ENCODE measurements at regions not wholly inside any gene's neighbourhood (a gene's known extent, or its start where the extent isn't known, plus 50 kb on each side); places are given as distances from the start of the nearest gene placed in this dataset.
"Not testable (repeated sequence)": the region's sequence is repeated elsewhere in the genome, so short reads cannot be mapped to it uniquely, and the experiment has no call there.

DNA sequence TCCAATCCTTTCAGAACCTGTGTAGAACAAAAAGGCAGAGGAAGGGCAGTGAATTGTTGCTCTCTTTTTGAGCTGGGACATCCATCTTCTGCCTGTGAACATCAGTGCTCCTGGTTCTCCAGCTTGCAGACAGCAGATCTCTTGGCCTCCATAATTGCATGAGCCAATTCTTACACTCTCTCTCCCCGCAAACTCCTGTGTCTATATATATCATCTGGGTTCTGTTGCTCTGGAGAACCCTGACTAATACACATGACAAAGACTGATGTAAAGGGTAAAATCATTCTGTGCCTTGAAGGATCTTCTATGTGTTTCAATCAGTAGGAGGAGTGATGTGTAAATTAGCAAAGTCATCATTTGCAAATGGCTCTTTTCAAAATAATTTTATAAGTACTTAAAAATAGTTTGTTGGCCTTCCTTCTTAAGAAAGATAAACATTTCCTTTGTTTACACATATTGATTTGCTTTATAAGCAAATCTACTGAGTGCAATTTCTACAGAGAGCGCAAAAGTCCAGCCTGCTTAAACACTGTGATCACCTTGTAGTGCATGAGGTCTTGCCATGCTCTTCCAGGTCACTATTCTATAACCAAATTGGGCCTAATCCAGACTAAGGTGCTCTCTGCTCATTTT is 154.9 kb upstream of the ANKRD28 start:
- DNase-seq, result no peak

DNA sequence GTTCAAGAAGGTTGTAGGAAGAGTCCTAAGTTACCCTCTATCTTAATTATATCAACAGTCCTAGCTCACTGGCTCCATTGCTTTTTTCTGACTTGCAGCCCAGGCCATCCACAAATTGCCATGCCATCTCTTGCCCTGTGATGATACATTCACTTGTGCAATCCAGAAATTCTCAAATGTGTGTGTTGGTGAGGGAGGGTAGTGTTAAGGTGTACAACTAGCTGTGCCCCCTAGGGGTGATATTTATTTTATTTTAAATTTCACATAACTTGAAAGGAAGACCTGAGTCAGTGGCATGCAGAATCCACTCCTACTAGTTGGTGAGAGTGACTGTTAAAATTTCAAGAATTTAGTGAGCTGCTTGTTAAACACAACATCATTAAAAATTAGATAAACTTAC is 156.1 kb upstream of the ANKRD28 start:
- DNase-seq, result peak; percentile 42 to 57

DNA sequence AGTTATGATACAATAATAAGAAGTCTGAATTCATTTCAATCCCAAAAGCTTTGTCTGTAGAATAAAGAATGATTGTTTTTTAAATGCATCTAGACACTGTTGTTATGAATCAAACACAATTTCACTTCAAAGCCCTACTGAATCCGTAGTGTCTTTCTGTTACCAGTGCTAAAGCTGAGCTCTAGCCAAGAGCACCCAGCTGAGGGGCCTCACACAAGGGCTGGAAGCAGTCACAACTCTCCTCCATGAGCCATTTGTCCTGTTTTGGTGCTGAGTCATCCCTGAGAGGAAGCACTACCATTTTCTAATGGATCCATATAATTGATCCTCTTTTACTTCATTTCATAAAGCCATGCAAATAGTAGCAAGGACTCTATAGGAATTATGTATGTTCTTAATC is 158.2 kb upstream of the ANKRD28 start:
- DNase-seq, result no peak

DNA sequence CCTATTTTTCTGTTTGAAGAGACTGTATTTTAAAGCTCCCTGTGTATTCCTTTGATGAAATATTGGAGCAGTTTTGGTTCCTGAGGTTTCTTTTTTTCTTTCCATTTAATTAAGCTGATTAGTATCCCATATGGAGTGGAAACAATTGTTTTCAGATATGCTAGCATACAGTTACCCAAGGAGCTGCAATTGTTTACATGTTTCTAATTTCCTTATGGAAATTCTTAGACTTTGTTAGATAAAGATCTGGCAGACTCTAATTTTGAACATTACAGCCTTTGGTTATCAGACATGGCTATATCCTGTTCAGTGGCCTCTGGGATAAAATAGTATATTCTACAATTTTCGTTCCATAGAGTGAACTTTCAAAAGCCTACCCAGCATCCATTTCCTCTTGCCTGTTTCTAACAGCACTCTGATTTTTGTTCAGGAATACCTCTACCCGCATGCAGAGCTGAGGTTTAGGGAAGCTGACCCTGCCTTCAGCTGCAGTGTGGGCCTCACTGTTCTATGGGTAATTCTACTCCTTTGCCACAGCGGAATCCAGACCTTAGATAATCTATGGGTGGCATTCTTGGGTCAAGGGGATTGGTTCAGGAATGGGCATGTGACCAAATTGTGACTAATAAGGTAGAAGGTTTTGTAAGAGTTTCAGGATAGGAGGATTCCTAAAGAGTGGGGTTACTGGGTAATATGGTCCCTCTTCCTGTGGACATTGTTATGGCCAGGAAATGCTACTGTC is 161.1 kb upstream of the ANKRD28 start:
- no peak for DNase-seq

DNA sequence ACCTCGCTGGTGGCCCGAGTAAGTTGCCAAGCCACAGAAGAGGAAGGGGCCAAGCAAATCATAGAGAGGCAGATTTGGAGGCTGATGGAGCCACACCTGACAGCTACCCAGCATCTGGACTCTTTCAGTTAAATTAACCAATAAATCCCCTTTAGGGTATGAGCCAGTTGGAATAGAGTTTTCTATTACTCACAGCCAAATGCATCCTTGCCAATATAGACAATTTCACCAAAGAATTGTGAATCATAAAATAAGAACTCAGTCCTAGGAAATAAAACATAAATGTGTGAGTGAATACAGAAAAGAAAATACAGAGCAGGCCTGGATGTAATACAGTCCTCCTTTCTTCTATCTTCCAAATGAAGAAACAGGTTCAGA is 161.6 kb upstream of the ANKRD28 start:
- no peak for DNase-seq

DNA sequence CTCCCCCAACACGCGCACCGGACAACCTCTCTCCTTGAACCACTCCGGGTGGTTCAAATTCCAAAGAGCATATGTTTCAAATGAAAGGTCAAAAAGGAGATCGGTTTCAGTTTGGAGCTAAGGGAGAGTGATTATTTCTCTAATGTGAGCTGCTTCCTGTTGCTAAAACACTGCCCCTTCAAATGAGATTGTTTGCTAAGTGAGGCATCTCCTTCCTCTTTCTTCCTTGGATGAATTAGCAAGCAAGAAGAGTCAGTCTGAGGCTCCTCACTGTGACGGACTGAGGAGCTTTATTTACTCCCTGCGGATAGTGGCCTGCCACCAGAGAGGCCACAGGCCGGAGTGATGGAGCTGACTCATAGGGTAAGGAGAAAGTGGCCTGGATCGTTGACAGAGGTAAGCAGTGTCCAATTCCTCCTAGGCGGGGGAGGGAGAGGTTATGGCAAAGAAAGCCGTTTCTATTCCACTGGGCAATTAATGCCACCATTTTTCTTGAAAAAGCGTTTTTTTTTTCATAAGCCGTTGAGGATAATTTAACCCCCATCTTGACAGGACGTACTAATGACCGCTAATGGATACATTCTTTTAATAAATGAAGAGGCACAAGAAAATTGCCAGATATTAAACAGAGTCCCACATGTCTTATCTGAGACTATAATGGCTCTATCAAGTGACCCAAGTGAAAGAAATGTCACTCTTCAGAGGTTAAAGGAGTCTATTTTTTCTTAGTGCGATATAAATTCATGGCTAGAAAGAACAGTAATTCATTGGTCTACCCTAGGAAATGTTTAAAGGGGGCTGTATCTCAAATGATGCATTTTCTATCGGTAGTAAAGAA is 167.0 kb upstream of the ANKRD28 start:
- DNase-seq, result peak; percentile 78 to 89

DNA sequence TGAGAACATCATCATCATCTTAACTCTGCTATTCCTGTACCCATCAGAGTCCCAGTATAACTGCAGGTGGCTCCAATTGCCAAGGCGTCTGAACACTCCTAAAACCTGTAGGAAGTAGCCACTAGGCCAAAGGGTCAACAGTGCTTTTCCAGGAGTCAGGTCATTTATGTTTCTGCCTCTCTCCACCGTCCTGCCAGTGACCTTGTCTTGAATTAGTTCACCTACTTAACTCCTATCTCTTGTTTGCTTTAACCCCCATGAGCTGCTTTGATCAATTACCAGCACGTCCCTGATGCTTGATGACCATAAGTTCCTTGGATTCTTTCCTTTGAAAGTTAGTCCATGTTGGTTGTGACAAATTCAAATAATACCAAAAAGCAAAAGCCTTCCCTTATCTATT is 169.8 kb upstream of the ANKRD28 start:
- no peak for DNase-seq

DNA sequence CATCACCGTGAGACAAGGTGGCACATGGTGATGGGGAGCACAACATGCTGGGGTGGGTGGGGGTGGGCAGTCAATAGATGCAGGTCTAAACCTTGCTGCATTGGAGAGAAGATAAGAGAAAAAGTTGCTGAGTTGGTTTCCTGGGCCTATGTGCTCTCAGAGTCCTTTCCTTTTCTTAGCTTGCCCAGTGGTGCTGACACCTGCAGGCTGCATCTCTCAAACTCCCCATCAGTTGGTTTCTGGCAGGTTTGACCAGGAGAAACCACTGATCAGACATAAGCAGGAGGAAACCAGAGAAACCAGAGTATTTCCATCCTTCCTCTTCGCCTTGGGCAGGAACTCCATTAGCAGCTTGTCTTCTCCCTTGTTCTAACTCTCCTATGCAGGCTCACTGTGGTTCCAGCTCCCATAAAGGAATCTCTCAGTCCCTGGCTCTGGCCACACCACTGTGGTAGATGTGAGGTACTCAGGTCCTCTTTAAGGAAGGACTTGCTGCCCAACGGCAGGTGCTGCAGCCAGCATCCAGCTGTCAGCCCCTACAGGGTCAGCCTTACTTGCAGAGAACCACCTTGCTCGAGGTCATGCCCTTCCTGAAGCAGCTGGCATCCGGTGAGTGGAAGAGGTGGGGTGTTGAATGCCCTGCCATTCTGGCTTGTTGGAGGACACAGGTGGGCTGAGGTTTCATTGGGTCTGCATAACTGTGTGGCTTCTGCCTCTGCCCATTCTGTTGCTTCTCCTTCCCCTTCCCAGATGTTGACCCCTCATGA is 172.3 kb upstream of the ANKRD28 start:
- no peak for DNase-seq

DNA sequence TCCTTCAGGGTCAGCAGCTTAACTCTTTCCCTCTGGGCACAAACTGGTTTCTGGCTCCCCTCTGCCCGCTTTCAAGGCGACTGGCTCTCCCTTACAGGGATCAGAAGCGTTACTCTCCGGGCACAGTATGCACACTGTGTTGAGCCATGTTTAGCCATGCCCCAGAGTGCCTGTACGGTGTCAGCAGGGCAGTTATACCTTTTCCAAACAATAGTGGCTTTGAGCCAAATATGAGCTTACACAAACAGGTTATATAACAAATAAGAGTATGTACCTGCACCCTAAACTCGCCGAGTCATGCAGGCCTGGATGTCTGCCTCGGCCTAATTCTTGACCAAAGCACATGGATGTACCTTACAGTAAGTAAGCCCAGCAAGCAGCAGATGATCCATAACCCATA is 175.6 kb upstream of the ANKRD28 start:
- no peak for DNase-seq

DNA sequence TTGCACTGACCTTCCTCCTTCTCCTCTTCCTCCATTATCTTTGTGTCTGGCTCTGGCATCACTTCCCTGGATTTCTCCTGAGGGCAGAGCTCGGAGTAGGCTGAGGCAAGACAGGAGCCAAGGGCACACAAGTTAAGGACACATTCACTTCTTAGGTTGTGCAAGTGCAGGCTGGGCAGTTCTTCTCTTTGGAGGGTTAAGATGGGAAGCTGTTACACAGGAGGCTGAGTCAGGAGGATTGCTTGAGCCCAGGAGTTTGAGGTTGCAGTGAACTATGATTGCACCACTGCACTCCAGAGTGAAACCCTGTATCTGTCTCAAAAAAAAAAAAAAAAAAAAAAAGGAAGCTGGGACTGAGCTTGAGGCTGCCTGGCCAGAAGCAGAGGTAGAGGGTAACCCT is 176.2 kb upstream of the ANKRD28 start:
- DNase-seq, result peak; percentile 48 to 63

DNA sequence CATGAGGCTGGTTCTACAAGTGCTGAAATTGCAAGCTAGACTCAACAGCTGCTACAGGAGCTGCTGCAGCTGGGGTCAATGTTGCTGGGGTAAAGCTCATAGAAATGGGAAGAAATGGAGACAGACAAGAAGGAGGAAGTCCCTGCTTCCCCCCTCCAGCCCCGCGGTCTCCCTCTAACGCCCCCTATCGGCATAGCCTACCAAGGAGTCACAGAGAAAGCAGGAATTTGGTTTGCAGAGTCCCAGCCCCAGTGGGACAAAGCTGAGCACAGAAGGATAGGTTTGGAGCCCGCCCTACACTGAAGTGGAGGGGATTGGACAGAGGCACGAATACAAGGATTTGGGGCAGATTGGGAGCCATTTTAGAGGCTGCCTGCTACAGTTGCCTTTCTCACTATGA is 176.9 kb upstream of the ANKRD28 start:
- DNase-seq, result no peak

DNA sequence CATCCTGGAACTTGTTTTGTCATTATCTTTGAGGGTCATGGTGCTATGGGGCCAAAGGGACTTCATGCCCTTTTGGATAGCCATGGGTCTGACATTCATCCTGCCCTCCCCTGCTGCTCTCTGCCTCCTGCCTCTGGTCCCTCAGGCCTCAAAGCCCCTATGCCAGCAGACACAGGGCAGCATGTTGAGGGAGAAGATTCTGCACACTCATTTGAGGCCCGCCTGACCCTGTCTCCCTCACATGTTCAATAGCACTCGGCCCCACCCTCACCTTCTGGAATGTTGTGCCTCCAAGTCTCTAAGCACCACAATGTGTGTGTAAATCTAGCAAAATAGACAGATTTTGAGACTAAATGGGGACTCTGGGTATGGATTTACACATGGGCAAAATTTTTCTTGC is 178.7 kb upstream of the ANKRD28 start:
- DNase-seq, result no peak

DNA sequence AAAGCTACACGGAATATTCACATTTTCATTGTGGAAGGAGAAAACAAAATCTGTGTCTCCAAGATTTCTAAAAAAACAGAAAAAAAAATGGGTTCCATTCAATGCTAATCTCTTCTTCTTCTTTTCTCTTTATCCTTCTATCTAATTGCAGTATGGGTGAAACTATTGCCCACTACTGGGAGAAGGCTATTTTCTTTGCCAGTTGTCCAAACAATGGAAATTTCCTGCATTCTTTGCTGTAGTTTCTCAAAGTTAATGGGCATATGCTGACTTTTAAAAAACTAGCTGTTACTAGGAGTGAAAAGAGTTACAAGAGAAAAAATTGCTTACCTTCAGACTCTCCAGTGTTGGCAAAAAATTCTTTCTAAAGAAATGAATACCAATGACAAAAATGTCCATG is 179.3 kb upstream of the ANKRD28 start:
- DNase-seq, result no peak

DNA sequence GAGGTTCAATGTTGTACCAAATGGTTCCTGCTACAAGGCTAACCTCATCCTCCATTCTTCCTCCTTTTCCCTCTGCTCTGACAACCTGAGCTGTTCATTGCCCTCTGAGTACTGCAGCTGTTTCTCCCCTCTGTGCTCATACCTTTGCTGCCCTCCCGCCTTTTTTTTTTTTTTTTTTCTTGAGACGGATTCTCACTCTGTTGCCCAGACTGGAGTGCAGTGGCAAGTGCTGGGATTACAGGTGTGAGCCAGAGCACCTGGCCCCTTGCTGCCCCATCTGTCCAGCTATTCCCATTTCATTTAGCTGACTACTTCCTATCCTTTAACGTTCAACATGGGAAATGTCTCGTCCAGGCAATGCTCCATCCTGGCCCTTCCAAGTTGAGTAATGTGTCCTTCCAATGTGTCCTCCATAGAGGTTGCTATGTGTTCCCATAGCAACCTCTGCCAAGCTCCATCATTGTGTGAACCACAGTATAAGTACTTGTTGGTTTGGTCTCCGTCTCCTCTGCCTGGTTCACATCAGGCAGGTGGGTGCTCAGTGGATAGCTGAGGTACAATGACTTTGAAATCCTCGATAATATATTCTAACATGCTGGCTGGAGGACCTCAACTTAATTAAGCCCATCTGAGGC is 179.9 kb upstream of the ANKRD28 start:
- no peak for DNase-seq

DNA sequence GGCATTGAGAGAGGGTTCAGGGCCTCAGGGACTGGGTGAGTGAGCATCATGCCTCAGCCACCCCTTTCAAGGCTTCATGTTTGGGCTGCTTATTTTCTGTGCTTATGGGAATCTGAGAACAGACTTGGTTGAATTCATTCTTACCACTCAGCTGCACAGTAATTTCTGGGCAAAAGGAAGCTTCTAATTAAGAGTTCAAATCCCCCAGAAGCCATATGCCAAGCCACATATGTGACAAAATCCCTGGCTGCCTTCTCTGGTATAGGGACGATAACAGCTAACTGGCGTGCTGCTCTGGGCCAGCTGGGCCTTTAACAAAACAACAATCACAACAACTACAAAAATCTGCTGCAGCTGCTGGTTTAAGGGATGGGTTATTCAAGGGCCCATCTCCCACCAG is 181.0 kb upstream of the ANKRD28 start:
- DNase-seq, result no peak

DNA sequence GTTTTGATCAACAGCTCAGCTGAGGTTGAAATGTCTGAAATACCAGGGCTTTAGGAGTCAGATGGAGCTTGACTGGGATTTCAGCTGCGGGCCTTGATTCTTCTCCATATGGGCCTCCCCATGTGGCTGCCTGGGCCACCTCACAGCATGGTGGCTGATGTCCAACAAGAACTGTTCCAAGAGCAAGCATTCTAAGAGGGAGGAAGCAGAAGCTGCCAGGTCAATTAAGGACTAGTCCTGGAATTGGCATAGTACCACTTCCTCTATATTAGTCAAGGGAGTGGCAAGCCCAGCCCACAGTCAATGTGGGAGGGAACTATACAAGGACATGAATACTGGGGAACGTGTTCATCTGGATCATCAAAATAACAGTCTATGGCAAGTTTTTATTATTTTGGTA is 181.7 kb upstream of the ANKRD28 start:
- DNase-seq, result peak; percentile 25 to 64

DNA sequence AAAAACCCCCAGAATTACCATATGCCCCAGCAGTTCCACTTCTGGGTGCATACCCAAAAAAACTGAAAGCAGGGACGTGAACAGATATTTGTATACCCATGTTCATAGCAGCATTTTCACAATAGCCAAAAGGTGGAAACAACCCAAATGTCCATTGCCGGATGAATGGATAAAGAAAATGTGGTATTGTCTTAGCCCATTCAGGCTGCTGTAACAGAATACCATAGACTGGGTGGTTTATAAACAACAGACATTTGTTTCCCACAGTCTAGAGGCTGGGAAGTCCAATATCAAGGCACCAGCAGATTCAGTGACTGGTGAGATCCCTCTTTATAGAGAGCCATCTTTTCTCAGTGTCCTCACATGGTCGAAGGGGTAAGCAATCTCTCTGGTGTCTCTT is 182.1 kb upstream of the ANKRD28 start:
- DNase-seq, result no peak

DNA sequence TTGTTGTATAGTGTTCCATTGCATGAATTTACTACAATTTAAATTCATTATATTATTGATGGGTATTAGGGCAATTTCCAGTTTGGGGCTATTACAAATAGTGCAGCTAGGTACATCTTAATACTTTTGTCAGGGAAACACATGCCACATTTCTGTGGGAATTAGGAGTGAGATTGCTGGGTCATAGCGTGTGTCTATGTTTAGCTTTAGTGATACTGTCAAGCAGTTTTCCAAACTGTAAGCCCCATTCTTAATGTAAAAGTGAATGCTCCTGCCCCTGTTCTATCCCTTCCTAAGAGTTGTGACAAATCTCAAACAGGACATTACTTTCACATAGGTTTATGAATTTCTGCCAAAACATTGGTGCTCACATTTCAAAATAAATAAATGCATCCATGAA is 184.5 kb upstream of the ANKRD28 start:
- DNase-seq, result no peak

DNA sequence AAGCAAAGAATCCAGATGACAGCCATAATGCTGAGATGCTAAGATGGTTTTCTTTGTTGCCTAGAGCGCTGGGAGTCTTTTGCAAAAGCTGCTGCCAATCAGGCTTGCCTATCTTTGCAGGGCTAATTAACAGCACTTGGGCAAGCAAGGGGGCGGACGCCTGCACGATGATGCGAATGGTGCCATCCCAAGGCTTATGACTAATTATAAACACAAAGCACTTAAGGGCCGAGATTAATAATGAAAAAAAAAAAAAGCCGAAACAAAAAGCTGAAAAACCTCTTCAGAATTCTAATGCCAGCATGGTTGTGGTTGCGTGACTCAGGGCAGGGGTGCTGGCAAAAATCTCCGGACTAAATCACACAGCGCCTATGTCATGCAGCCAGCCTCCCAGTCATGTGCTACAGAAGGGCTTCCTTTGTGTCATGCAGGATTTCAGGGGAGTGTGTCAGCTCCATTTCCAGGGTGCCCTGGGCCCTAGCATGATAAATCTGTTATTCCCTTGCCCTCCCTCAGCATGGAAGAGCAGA is 185.0 kb upstream of the ANKRD28 start:
- DNase-seq, result no peak

DNA sequence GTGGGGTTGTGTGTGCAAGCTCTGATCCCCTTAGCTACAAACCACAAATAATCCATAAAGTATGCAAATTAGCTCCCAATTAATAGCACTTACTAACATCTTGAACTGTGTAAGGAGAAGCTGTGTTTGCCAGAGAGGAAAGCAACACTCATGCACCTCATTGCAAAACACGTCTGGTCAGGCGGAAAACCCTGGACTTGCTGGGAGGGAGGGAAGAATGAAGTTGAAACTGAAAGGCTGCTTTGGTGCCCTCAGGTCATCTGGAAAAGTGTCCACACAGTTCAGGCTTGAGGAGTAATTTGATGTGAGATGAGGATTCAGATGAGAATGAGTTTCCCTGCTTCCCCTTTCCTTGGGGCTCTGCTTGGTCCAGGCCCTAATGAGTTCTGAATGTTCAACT is 185.5 kb upstream of the ANKRD28 start:
- no peak for DNase-seq

DNA sequence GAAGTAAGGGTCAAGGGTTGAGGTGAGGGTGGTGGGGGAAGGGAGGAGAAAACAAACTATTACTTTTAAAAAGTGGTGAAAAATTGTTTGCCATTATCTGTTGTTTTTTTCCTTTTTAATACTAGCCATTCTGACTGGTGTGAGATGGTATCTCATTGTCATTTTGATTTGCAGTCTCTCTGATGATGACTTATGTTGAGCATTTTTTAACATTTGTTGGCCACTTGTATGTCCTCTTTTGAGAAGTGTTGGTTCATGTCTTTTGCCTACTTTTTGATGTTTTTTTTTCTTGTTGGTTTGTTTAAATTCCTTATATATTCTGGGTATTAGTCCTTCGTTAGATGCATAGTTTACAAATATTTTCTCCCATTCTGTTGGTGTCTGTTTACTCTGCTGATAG is 185.9 kb upstream of the ANKRD28 start:
- DNase-seq, result no peak

DNA sequence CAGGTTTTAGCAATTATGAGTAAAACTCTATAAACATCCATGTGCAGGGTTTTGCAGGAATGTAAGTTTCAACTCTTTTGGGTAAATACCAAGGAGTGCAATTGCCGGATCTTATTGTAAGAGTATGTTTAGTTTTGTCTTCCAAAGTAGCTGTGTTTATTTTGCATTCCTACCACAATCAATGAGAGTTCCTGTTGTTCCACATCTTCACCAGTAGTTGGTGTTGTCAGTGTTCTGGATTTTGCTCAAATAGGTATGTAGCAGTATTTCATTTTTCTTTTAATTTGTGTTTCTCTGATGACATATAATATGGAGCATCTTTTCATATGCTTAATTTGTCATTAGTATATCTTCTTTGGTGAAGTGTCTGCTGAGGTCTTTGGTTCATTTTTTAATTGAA is 185.1 kb upstream of the GALNT15 start:
- peak; percentile 3 to 37 for DNase-seq

DNA sequence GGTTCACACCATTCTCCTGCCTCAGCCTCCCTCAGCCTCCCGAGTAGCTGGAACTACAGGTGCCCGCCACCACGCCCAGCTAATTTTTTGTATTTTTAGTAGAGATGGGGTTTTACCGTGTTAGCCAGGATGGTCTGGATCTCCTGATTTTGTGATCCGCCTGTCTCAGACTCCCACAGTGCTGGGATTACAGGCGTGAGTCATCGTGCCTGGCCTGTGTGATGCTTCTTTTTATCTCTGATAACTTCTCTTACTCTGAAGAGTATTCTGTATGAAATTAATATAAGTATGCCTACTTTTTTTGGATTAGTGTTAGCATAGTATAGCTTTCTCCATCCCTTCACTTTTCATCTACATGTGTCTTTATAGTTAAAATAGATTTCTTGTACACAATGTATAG is 180.8 kb upstream of the GALNT15 start:
- not testable (repeated sequence) for DNase-seq

Measured in AML-193 (cell line).